ENCODE measurements at regions not wholly inside any gene's neighbourhood (a gene's known extent, or its start where the extent isn't known, plus 50 kb on each side); places are given as distances from the start of the nearest gene placed in this dataset.

DNA sequence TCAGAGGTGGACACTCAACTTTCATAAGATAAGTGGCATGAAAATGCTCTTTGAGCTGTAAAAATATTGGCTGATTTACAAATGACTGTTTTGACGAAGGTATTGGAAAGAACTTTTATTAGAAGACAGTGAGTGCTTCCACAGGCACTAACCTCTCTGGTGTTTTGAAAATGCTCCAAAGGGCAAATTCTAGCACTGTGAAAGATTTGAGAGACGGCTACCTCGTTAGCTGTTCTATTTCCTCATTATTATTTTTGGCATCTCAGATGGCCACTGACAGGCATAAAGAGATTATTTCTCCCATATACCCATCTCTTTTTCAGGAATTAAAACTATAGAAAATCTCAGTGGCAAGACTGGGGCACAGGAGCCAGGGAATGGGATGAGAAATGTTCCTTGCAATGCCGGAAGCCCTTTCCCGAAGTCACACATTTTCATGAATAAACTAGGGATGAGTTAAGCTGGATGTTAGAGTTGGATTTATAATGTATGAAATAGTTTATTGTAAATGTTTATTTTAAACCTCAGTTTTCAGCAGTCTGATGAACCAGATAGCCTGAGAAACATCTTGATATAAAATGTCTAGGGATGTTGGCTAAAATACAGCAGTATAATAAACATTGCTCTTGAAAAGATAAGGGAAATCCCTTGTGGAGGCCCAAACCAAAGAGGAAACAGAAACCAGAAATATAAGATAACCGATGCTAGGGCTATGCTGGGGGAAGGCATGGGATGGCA, 175.7 kb downstream of the ASB1 start:
- WGBS: 60% methylated on average over 6 of the region's 6 CpGs
- Histone ChIP-seq H3K36me3 (ENCODE audit: control insufficient read depth in 4 of 4, insufficient read depth in 3 of 4, low read depth in 1 of 4, low read length in 3 of 4) (no peaks in the 10 kb centered on the region), H3K4me1 (ENCODE audit: control insufficient read depth in 4 of 4, insufficient read depth in 4 of 4, low read length in 3 of 4) (no peaks in the 10 kb centered on the region), H3K4me3 (ENCODE audit: low read depth in 1 of 3, low read length in 3 of 3) (no peak overlapping the region), H3K27me3 (ENCODE audit: control insufficient read depth in 4 of 4, insufficient read depth in 4 of 4, low read length in 3 of 4) (no peaks in the 10 kb centered on the region), H3K27ac (ENCODE audit: low read depth in 1 of 2, low read length in 2 of 2) (no peak overlapping the region), H3K9me3 (ENCODE audit: control insufficient read depth in 4 of 4, low read length in 3 of 4) (peaks cover 0 to 14% (median 3%) of the 10 kb centered on the region in 4 donors), H3K9ac (ENCODE audit: low read depth in 1 of 2, low read length in 2 of 2) (no peak overlapping the region)
- TF ChIP-seq HNF4A (conservative IDR thresholded peaks at IDR 0.05) (no peak), RXRA (IDR thresholded peaks at IDR 0.05) (no peak), FOXA2 (IDR thresholded peaks at IDR 0.05) (no peak), NR2F2 (IDR thresholded peaks at IDR 0.05) (no peak), HNF4G (IDR thresholded peaks at IDR 0.05) (no peak), SP1 (IDR thresholded peaks at IDR 0.05) (no peak), GABPA (IDR thresholded peaks at IDR 0.05 in 1 of 2, conservative IDR thresholded peaks at IDR 0.05 in 1 of 2) (no peak), FOXA1 (IDR thresholded peaks at IDR 0.05) (no peak), YY1 (IDR thresholded peaks at IDR 0.05) (no peak), TAF1 (conservative IDR thresholded peaks at IDR 0.05) (no peak), JUND (IDR thresholded peaks at IDR 0.05) (no peak), RAD21 (IDR thresholded peaks at IDR 0.05) (no peak), EGR1 (IDR thresholded peaks at IDR 0.05; ENCODE audit: low read depth in 2 of 2) (no peak)
- TF ChIP-seq, protein P1, sequence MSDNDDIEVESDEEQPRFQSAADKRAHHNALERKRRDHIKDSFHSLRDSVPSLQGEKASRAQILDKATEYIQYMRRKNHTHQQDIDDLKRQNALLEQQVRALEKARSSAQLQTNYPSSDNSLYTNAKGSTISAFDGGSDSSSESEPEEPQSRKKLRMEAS (IDR thresholded peaks at IDR 0.05): no peak
- TF ChIP-seq, protein P2, sequence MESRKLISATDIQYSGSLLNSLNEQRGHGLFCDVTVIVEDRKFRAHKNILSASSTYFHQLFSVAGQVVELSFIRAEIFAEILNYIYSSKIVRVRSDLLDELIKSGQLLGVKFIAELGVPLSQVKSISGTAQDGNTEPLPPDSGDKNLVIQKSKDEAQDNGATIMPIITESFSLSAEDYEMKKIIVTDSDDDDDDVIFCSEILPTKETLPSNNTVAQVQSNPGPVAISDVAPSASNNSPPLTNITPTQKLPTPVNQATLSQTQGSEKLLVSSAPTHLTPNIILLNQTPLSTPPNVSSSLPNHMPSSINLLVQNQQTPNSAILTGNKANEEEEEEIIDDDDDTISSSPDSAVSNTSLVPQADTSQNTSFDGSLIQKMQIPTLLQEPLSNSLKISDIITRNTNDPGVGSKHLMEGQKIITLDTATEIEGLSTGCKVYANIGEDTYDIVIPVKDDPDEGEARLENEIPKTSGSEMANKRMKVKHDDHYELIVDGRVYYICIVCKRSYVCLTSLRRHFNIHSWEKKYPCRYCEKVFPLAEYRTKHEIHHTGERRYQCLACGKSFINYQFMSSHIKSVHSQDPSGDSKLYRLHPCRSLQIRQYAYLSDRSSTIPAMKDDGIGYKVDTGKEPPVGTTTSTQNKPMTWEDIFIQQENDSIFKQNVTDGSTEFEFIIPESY (IDR thresholded peaks at IDR 0.05): no peak
- TF ChIP-seq, protein P3, sequence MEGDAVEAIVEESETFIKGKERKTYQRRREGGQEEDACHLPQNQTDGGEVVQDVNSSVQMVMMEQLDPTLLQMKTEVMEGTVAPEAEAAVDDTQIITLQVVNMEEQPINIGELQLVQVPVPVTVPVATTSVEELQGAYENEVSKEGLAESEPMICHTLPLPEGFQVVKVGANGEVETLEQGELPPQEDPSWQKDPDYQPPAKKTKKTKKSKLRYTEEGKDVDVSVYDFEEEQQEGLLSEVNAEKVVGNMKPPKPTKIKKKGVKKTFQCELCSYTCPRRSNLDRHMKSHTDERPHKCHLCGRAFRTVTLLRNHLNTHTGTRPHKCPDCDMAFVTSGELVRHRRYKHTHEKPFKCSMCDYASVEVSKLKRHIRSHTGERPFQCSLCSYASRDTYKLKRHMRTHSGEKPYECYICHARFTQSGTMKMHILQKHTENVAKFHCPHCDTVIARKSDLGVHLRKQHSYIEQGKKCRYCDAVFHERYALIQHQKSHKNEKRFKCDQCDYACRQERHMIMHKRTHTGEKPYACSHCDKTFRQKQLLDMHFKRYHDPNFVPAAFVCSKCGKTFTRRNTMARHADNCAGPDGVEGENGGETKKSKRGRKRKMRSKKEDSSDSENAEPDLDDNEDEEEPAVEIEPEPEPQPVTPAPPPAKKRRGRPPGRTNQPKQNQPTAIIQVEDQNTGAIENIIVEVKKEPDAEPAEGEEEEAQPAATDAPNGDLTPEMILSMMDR (IDR thresholded peaks at IDR 0.05; ENCODE audit: low read depth, low read length, missing input control): no peak
- TF ChIP-seq, protein P4, sequence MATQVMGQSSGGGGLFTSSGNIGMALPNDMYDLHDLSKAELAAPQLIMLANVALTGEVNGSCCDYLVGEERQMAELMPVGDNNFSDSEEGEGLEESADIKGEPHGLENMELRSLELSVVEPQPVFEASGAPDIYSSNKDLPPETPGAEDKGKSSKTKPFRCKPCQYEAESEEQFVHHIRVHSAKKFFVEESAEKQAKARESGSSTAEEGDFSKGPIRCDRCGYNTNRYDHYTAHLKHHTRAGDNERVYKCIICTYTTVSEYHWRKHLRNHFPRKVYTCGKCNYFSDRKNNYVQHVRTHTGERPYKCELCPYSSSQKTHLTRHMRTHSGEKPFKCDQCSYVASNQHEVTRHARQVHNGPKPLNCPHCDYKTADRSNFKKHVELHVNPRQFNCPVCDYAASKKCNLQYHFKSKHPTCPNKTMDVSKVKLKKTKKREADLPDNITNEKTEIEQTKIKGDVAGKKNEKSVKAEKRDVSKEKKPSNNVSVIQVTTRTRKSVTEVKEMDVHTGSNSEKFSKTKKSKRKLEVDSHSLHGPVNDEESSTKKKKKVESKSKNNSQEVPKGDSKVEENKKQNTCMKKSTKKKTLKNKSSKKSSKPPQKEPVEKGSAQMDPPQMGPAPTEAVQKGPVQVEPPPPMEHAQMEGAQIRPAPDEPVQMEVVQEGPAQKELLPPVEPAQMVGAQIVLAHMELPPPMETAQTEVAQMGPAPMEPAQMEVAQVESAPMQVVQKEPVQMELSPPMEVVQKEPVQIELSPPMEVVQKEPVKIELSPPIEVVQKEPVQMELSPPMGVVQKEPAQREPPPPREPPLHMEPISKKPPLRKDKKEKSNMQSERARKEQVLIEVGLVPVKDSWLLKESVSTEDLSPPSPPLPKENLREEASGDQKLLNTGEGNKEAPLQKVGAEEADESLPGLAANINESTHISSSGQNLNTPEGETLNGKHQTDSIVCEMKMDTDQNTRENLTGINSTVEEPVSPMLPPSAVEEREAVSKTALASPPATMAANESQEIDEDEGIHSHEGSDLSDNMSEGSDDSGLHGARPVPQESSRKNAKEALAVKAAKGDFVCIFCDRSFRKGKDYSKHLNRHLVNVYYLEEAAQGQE (IDR thresholded peaks at IDR 0.05): no peak
- TF ChIP-seq, protein P5, sequence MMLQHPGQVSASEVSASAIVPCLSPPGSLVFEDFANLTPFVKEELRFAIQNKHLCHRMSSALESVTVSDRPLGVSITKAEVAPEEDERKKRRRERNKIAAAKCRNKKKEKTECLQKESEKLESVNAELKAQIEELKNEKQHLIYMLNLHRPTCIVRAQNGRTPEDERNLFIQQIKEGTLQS (IDR thresholded peaks at IDR 0.05): no peak
- no peak for DNase-seq (ENCODE audit: low spot score)
